AG04449 (cell line): ENCODE measurements at regions not wholly inside any gene's neighbourhood (a gene's known extent, or its start where the extent isn't known, plus 50 kb on each side); places are given as distances from the start of the nearest gene placed in this dataset.
A peak's percentile ranks its signal among the peaks of the same experiment; 100 is the strongest.
"Not testable (repeated sequence)": the region's sequence is repeated elsewhere in the genome, so short reads cannot be mapped to it uniquely, and the experiment has no call there.

Source experiments
- CTCF ChIA-PET: fragments of 350-600 bp; formaldehyde crosslinking; extraction: SDS; loops from one replicate; lab custom pipeline; 2021; ENCODE audit warnings: antibody characterized with exemption; lab: Yijun Ruan, JAX
- POLR2A ChIA-PET: fragments of 400-600, 350-600 bp; formaldehyde crosslinking; extraction: SDS; loops from one replicate; lab custom pipeline; 2020; ENCODE audit warnings: antibody characterized with exemption, inconsistent platforms; lab: Yijun Ruan, JAX
- DNase-seq: peaks from one replicate; pipeline ENCODE4 v3.0.0-alpha.2; 2010; ENCODE audit warnings: low read depth, low spot score
- H3K4me3 ChIP-seq: 2 replicates; pipeline ENCODE4 v1.5.1; 2011; ENCODE audit warnings: low read depth, mild to moderate bottlenecking, control low read depth, low read length
- TF ChIP-seq, protein P1 (sequence below): IDR thresholded peaks from one replicate; pipeline ENCODE4 v1.5.1; 2011; ENCODE audit warnings: mild to moderate bottlenecking, moderate library complexity, low read length, control low read depth, inconsistent platforms; ENCODE audit not compliant: insufficient read depth; ENCODE audit errors: missing control alignments

DNA sequence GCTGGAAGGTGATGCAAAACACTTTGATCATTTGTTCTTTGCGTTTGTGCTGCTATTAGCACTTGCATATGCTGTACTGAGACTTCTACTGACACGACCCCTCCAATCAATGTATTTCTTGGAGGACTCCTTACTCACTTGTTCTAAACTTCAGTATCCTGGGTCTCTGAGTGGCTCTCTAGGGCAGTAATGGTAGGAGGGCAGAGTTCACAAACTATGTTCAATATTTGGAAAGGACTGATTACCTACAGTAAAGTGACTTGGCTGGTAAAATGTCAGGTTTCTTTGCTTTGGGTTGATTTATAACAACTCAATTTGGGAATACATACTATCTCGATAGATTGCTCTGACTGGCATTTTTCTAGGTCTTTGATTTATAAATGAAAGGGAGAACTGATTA is 93.7 kb downstream of the TRIM43 start:
- no peak overlapping the region for H3K4me3 ChIP-seq
- no peak for DNase-seq
- TF ChIP-seq, protein P1, sequence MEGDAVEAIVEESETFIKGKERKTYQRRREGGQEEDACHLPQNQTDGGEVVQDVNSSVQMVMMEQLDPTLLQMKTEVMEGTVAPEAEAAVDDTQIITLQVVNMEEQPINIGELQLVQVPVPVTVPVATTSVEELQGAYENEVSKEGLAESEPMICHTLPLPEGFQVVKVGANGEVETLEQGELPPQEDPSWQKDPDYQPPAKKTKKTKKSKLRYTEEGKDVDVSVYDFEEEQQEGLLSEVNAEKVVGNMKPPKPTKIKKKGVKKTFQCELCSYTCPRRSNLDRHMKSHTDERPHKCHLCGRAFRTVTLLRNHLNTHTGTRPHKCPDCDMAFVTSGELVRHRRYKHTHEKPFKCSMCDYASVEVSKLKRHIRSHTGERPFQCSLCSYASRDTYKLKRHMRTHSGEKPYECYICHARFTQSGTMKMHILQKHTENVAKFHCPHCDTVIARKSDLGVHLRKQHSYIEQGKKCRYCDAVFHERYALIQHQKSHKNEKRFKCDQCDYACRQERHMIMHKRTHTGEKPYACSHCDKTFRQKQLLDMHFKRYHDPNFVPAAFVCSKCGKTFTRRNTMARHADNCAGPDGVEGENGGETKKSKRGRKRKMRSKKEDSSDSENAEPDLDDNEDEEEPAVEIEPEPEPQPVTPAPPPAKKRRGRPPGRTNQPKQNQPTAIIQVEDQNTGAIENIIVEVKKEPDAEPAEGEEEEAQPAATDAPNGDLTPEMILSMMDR: no peak
- ChIA-PET POLR2A (no interaction called here), CTCF (no interaction called here)

DNA sequence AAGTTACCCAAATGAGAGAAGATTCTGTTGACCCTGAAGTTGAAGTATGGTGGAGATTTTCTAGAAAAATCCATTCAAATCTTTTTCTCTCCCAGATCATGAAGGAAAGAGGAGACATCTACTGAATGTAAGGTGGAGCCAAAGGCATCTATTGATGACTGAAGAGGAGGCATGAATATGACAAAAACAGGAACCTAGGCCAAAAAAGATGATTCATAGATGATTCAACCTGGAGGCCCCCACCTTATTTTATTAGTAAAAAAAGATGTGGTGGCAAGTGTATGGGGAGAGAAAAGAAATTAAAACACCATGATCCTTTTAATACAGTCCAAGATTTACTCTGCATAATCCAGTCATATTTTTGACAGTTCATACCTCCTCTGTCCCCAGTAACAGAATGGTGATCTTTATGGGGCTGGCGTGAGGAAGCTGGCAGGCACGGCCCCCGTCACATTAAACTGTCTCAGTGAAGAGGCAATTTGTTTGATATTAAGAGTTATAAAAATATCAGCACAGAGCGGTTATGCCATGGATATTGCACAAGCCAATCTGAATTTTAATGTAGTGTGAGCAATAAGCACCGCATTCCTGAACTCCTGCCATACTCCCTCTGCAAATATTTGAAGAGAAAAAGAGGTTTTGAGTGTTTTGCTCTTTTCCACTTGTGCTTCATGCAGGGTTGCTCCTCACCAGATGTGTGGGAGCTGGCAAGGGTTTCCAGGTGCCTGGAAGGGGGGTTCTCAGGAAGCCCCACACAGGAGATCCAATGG is 94.4 kb downstream of the TRIM43 start:
- POLR2A ChIA-PET, H3K4me3 ChIP-seq, CTCF ChIA-PET: not testable (repeated sequence)
- peak; percentile 31 for DNase-seq

DNA sequence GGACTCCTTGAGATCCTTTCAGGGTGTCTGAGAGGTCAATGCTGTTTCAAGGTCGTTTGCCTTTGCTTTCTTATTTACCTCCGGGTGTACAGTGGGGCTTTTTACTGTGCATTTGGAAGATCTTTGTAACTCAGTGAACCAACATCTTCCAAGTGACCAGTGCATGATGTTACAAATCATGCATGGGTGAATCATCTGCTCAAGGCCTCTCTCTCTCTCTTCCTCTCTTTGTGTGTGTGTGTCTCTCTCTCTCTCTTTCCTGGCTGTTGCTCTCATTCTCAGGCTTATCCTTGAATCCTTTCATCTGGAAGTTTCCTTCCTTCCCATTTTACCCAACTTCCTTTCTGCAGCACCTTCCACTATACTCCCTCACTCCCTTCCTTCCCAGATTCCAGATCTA is 96.1 kb downstream of the TRIM43 start:
- DNase-seq: peak; percentile 56
- POLR2A ChIA-PET, H3K4me3 ChIP-seq, CTCF ChIA-PET: not testable (repeated sequence)

DNA sequence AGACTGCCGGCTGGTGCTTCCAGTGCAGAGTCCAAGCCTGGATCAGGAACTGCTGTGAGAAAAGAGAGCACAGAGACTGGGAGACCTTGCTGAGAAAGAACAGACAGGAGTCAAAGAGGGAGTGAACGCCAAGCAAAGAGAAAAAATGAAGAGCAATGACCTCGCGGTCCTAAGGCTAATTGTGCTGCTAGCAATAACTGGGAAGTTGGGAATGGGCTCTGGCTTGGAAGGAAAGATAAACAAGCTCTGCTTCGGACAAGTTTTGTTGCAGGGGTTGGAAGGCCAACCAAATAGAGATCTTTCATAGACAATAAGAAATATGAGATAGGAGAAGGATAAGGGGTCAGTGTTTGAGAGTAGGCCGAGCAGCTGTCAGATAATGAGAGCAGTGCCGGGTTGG is 99.4 kb downstream of the TRIM43 start:
- CTCF ChIA-PET: not testable (repeated sequence)

DNA sequence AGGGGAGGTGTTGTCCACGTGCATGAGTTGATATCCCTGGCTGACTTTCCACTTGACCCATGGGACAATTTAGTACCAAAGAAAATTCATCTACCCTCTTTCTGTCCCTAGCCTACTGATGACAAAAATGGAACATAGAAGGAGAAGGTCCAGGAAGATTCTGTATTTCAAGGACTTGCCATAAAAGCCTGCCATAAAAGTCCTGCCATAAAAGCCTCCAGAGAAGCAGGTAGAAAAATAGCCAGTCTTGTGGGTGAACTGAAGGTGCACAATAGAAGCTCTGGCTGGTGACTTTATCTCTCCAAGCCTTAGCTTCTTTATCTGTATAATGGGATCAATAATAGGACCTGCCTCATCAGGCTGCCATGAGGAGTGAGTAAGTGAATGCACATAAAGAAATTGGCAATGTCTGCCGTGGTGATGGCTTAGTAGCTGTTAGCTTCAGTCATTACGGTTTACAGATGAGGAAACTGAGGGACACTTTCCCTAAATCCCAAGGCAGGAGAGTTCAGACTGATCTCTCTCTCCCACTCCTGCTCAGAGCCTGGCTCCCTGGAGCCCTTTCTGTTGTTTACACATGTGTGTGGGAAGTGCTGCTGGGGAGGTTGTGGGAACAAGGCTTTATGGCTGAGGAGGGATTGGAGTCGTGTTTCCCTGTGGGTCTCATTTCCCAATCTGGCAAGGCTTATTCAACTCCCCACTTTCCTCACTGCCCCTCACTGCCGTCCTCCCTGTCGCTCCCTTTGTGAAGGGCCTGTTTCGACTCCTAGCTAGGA is 101.5 kb downstream of the TRIM43 start:
- not testable (repeated sequence) for DNase-seq

More for the DNA sequence above, 99.4 kb downstream of the TRIM43 start:
- DNase-seq, POLR2A ChIA-PET, H3K4me3 ChIP-seq: not testable (repeated sequence)

DNA sequence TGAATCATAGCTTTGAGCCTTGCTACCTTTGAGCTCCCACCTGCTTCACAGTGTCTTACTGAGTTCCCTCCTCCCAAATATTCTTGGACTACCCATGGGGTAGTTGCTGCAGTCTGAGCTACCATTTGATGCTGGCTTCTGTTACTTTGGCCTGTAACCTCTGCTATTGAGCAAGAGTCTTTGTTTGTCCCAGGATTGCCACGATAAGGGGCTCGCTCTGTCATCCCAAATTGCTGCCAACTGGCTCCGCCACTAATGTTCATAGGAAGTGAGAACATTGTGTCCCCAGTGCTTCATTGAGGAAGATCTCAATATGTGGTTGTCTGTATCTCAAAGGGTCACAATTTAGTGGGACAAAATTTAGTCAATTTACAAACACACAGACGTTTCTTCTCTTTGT is 103.8 kb downstream of the TRIM43 start:
- no peak for DNase-seq
- CTCF ChIA-PET: no interaction called here
- H3K4me3 ChIP-seq: no peak overlapping the region
- TF ChIP-seq, protein P1: no peak
- POLR2A ChIA-PET: no interaction called here

More for the DNA sequence above, 101.5 kb downstream of the TRIM43 start:
- POLR2A ChIA-PET, CTCF ChIA-PET, H3K4me3 ChIP-seq: not testable (repeated sequence)

DNA sequence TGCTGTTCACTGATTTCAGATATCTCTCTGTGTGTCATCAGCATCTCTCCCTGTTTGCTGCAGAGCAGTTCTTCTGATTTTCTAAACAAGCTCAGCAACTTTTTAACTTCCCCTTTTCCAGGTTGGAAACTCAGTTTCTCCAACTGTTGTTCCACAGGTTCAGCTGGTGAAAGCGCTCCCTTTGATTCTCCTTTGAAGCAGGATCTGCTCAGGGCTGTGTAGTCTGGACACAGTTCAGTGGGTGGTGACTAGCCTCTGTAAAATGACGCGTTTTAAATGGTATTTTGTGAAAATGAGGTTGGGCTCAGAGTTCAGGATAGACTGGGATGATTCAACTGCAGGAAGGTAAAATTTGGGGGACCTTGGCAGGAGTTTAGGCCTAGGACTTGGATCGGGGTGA is 106.3 kb downstream of the TRIM43 start:
- DNase-seq: no peak
- POLR2A ChIA-PET: no interaction called here
- no peak overlapping the region for H3K4me3 ChIP-seq
- TF ChIP-seq, protein P1: no peak
- CTCF ChIA-PET: no interaction called here

DNA sequence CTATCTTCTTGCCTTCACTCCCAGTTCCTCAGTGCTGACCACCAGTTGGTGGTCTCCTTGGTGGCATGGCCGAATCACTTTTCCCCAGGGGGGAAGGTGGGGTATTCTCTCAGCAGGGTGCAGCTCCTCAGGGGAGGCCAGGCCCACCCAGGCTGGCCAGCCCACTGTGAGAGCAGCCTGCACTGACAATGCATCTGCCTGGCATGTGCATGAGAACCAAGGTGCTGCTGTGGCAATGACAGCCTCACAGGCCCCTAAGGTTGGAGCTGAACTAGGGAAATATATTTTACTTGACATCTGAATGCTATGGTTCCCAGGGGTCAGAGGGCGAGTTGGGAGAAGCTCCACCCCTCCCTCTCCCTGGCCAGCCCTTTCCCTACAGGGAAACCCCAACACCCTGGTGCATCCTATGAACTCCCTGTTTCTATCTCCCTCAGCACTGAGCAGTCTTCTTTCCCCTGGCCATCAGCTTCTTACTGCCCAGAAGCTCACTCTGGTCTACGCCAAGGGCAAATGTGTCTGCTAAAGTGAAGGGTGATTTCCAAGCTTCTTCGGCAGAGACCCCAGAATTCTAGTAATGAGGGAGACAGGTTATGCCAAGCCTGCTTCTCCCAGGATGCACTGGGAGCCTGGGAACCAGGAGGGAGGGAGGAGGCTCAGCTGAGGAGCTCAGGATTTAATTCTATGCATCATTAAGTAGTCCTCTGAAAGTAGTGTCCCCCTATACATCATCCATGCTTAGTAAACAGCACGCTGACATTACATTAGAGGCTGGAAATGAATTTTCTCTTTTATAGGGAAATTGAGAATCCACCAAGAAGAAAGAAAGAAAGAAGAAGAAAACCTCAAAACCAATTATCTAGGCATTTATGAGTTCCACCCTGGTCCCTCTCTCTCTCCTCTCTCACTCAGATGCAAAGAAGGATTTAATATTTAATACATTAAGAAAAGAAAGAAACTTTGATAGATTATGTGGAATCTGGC is 107.7 kb downstream of the TRIM43 start:
- POLR2A ChIA-PET, CTCF ChIA-PET, DNase-seq, H3K4me3 ChIP-seq: not testable (repeated sequence)
